Mesenchymal stem cell (in vitro differentiated cells and primary cell): ENCODE measurements at regions not wholly inside any gene's neighbourhood (a gene's known extent, or its start where the extent isn't known, plus 50 kb on each side); places are given as distances from the start of the nearest gene placed in this dataset.

Source experiments
- DNase-seq: peaks from one replicate; pipeline ENCODE4 v3.0.0-alpha.2; 2013
- H2AFZ ChIP-seq: one replicate; pipeline ENCODE4 v1.6.1; 2013; ENCODE audit warnings: low read depth, mild to moderate bottlenecking, control low read depth, inconsistent platforms, low read length, moderate library complexity
- H2AK5ac ChIP-seq: 2 replicates; pipeline ENCODE4 v1.6.1; 2013; ENCODE audit warnings: low read length, moderate library complexity, mild to moderate bottlenecking, inconsistent platforms; ENCODE audit not compliant: severe bottlenecking
- H2BK120ac ChIP-seq: one replicate; pipeline ENCODE4 v1.6.1; 2013; ENCODE audit warnings: low read depth, mild to moderate bottlenecking, inconsistent platforms, low read length, moderate library complexity
- H2BK12ac ChIP-seq, 2 experiments: one replicate each; pipeline ENCODE4 v1.6.1; 2013; ENCODE audit warnings: inconsistent platforms in 2 of 2, low read length in 2 of 2, mild to moderate bottlenecking in 2 of 2, moderate library complexity in 2 of 2, control low read depth in 1 of 2
- H2BK15ac ChIP-seq: one replicate; pipeline ENCODE4 v1.6.1; 2013; ENCODE audit warnings: mild to moderate bottlenecking, low read depth, inconsistent platforms; ENCODE audit not compliant: poor library complexity, severe bottlenecking
- H2BK5ac ChIP-seq: 2 replicates; pipeline ENCODE4 v1.6.1; 2013; ENCODE audit warnings: low read depth, mild to moderate bottlenecking, low read length, control low read depth, inconsistent platforms; ENCODE audit not compliant: poor library complexity, severe bottlenecking
- H3K14ac ChIP-seq, 2 experiments: one replicate each; pipeline ENCODE4 v1.6.1; 2013; ENCODE audit warnings: inconsistent platforms in 2 of 2, low read length in 2 of 2, control low read depth in 1 of 2, mild to moderate bottlenecking in 1 of 2, moderate library complexity in 1 of 2
- H3K18ac ChIP-seq, 2 experiments: one replicate each; pipeline ENCODE4 v1.6.1; 2013; ENCODE audit warnings: inconsistent platforms in 2 of 2, low read length in 2 of 2, control low read depth in 1 of 2, low read depth in 1 of 2, mild to moderate bottlenecking in 1 of 2
- H3K23ac ChIP-seq, 2 experiments: one replicate each; pipeline ENCODE4 v1.6.1; 2013; ENCODE audit warnings: inconsistent platforms in 2 of 2, low read length in 2 of 2, mild to moderate bottlenecking in 2 of 2, moderate library complexity in 2 of 2, control low read depth in 1 of 2
- H3K27ac ChIP-seq: 2 replicates; pipeline ENCODE4 v1.5.1; 2013; ENCODE audit warnings: mild to moderate bottlenecking, moderate library complexity, low read length, control low read depth, inconsistent platforms; ENCODE audit not compliant: poor library complexity, severe bottlenecking
- H3K27me3 ChIP-seq, 2 experiments: 2 replicates each; pipeline versions ENCODE4 v1.6.1 to v1.7.0; 2013; ENCODE audit warnings: low read length in 2 of 2, mild to moderate bottlenecking in 2 of 2, moderate library complexity in 2 of 2, control low read depth in 1 of 2, inconsistent platforms in 1 of 2; ENCODE audit not compliant: control insufficient read depth in 1 of 2, insufficient read depth in 1 of 2
- H3K36me3 ChIP-seq, 2 experiments: 2 replicates each; pipeline versions ENCODE4 v1.6.1 to v1.7.0; 2013; ENCODE audit warnings: low read length in 2 of 2, control low read depth in 1 of 2, inconsistent platforms in 1 of 2, low read depth in 1 of 2, mild to moderate bottlenecking in 1 of 2; ENCODE audit not compliant: insufficient read depth in 2 of 2, control insufficient read depth in 1 of 2
- H3K4ac ChIP-seq, 2 experiments: one replicate each; pipeline ENCODE4 v1.6.1; 2013; ENCODE audit warnings: inconsistent platforms in 2 of 2, low read length in 2 of 2, mild to moderate bottlenecking in 2 of 2, moderate library complexity in 2 of 2, control low read depth in 1 of 2, low read depth in 1 of 2
- H3K4me1 ChIP-seq: 2 replicates; pipeline ENCODE4 v1.6.1; 2013; ENCODE audit warnings: low read depth, low read length, control low read depth; ENCODE audit not compliant: control insufficient read depth, insufficient read depth
- H3K4me2 ChIP-seq: 2 replicates; pipeline ENCODE4 v1.6.1; 2013; ENCODE audit warnings: low read length, mild to moderate bottlenecking, inconsistent platforms; ENCODE audit not compliant: poor library complexity, severe bottlenecking
- H3K4me3 ChIP-seq, 2 experiments: 2 replicates each; pipeline versions ENCODE4 v1.5.1 to v1.7.0; 2013; ENCODE audit warnings: low read length in 2 of 2, mild to moderate bottlenecking in 2 of 2, control low read depth in 1 of 2, low read depth in 1 of 2; ENCODE audit not compliant: insufficient read depth in 1 of 2
- H3K79me1 ChIP-seq: replicated peaks from 2 replicates; pipeline ENCODE4 v1.6.1; 2013; ENCODE audit warnings: mild to moderate bottlenecking, control low read depth, low read length, inconsistent platforms; ENCODE audit not compliant: poor library complexity, severe bottlenecking
- H3K9ac ChIP-seq: 2 replicates; pipeline ENCODE4 v1.7.0; 2013; ENCODE audit warnings: mild to moderate bottlenecking, low read length, moderate library complexity
- H3K9me3 ChIP-seq: 2 replicates; pipeline ENCODE4 v1.7.0; 2013; ENCODE audit warnings: mild to moderate bottlenecking, low read length; ENCODE audit not compliant: control insufficient read depth
- H4K8ac ChIP-seq: one replicate; pipeline ENCODE4 v1.6.1; 2013; ENCODE audit warnings: inconsistent platforms, mild to moderate bottlenecking, low read length, moderate library complexity
- H4K91ac ChIP-seq: one replicate; pipeline ENCODE4 v1.6.1; 2013; ENCODE audit warnings: mild to moderate bottlenecking, low read length, inconsistent platforms
- whole genome bisulfite sequencing: methylation state at CpG from one replicate; pipeline ENCODE4 v1.1.7; 2013; ENCODE audit warnings: mixed read lengths; 5-methylcytosine and 5-hydroxymethylcytosine counted together

DNA sequence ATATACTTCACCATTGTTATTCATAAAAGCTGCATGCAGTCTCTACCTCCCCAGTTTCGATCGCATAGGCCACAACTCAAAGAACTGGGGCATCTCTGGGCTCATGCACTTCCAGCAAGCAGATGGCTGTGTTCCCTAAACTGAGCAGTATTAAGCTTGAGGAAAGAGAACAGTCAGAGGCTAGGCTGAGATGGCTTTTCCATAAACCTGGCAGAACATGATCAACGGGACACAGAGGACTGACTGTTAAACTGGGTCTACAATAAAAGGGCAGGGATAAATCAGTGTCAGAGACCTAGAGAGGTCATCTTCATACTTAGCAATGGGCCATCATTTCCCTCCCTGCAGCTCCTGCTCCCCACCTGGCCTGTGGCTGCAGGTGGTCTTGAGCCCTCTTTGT is 171.0 kb upstream of the NECTIN1 start:
- Histone ChIP-seq H2BK12ac (no peak overlapping the region), H4K91ac (no peak overlapping the region), H3K18ac (no peak overlapping the region), H3K4ac (no peak overlapping the region), H2BK5ac (no peak overlapping the region), H3K27me3 (peaks cover 5 to 64% of the 10 kb centered on the region in 2 experiments), H3K23ac (no peak overlapping the region), H3K27ac (no peak overlapping the region), H3K9me3 (no peaks in the 10 kb centered on the region), H3K36me3 (no peaks in the 10 kb centered on the region), H2AK5ac (no peak overlapping the region), H3K14ac (no peak overlapping the region), H3K79me1 (no peaks in the 10 kb centered on the region), H2BK120ac (no peak overlapping the region), H2BK15ac (no peak overlapping the region), H3K4me3 (no peak overlapping the region), H3K4me2 (no peak overlapping the region), H4K8ac (no peak overlapping the region), H2AFZ (no peak overlapping the region), H3K4me1 (no peaks in the 10 kb centered on the region), H3K9ac (no peak overlapping the region)
- no peak for DNase-seq
- 83% methylated on average over 3 of the region's 3 CpGs for WGBS

DNA sequence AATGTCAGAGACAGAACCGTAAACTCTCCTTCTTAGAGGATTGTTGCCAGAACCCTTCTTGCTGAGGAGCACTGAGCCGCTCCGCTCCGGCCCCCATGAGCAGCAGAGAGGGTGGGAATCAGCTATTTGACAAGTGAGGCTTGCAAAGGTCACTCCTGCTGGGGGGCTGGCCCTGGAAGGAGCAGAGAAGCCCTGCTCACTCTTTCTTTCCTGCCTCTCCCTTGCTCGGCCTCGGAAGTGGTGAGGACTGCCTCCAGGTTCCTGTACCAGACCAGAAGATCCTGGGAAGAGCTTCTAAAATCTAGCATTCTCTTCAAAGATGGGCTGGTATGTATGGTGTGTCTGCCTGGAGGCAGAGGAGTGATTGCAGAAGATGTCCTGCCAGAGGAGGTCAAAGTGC is 168.6 kb upstream of the NECTIN1 start:
- H2BK12ac ChIP-seq: no peak overlapping the region
- DNase-seq: no peak
- H3K14ac ChIP-seq: no peak overlapping the region
- no peak overlapping the region for H3K4ac ChIP-seq
- H4K91ac ChIP-seq: no peak overlapping the region
- H2BK120ac ChIP-seq: no peak overlapping the region
- no peak overlapping the region for H2AK5ac ChIP-seq
- H3K36me3 ChIP-seq: no peaks in the 10 kb centered on the region
- H2BK15ac ChIP-seq: no peak overlapping the region
- H4K8ac ChIP-seq: no peak overlapping the region
- H3K4me1 ChIP-seq: no peaks in the 10 kb centered on the region
- no peak overlapping the region for H2AFZ ChIP-seq
- no peak overlapping the region for H3K18ac ChIP-seq
- peaks cover 15 to 62% of the 10 kb centered on the region in 2 experiments for H3K27me3 ChIP-seq
- 85% methylated on average over 6 of the region's 6 CpGs for WGBS
- H3K4me2 ChIP-seq: no peak overlapping the region
- H3K4me3 ChIP-seq: no peak overlapping the region
- no peaks in the 10 kb centered on the region for H3K9me3 ChIP-seq
- no peaks in the 10 kb centered on the region for H3K79me1 ChIP-seq
- no peak overlapping the region for H3K23ac ChIP-seq
- H3K27ac ChIP-seq: no peak overlapping the region
- no peak overlapping the region for H3K9ac ChIP-seq
- H2BK5ac ChIP-seq: no peak overlapping the region

- Histone ChIP-seq H3K18ac (no peak overlapping the region), H3K9me3 (no peaks in the 10 kb centered on the region), H3K4ac (no peak overlapping the region), H3K4me3 (no peak overlapping the region), H3K27me3 (peaks cover 21 to 67% of the 10 kb centered on the region in 2 experiments), H2AK5ac (no peak overlapping the region), H3K79me1 (no peaks in the 10 kb centered on the region), H2BK15ac (no peak overlapping the region), H3K4me1 (no peaks in the 10 kb centered on the region), H2AFZ (no peak overlapping the region), H3K4me2 (no peak overlapping the region), H3K23ac (no peak overlapping the region), H3K27ac (no peak overlapping the region), H4K8ac (no peak overlapping the region), H3K36me3 (no peaks in the 10 kb centered on the region), H3K9ac (no peak overlapping the region), H4K91ac (no peak overlapping the region), H3K14ac (no peak overlapping the region), H2BK12ac (no peak overlapping the region), H2BK120ac (no peak overlapping the region), H2BK5ac (no peak overlapping the region)
- no peak for DNase-seq
- WGBS: 72% methylated on average over 2 of the region's 2 CpGs
These were observed 168.0 kb upstream of the NECTIN1 start for GRCh38 chr11:119897046-119897440.

DNA sequence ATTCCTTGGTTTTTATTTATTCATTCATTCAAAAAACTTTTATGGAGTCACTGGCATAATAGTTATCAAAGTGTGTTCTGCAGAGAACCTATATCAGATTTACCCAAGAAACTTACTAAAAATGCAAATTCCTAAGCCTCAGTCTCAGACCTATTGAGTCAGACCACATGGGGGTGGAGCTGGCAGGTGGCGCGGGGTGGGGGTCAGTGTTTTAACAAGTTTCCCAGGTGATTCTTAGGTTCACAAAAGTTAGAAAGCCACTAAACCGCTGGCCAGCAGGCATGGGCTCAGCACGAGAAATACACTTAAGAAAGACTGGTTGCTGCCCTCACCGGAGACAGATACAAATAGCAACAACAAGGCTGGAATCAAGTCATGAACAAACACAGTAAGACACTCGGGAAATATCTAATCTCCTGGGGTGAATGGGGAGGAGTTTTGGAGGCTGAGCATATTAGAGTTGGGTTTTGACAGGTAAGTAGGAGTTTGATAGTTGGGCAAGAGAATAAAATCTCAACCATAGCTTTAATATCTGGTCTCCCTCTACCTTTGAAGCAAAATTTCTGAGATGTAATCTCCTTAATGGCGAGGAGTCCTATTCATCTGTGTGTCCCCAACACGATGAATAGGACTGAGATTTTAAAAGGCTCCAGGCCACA is 167.5 kb upstream of the NECTIN1 start:
- Histone ChIP-seq H2AFZ (no peak overlapping the region), H3K36me3 (no peaks in the 10 kb centered on the region), H2BK12ac (no peak overlapping the region), H2BK15ac (no peak overlapping the region), H3K4me2 (no peak overlapping the region), H3K27me3 (peaks cover 25 to 67% of the 10 kb centered on the region in 2 experiments), H2BK5ac (no peak overlapping the region), H3K79me1 (no peaks in the 10 kb centered on the region), H2AK5ac (no peak overlapping the region), H3K23ac (no peak overlapping the region), H3K9me3 (no peaks in the 10 kb centered on the region), H4K91ac (no peak overlapping the region), H3K4me3 (no peak overlapping the region), H3K18ac (no peak overlapping the region), H3K9ac (no peak overlapping the region), H3K14ac (no peak overlapping the region), H4K8ac (no peak overlapping the region), H3K4me1 (no peaks in the 10 kb centered on the region), H2BK120ac (no peak overlapping the region), H3K4ac (no peak overlapping the region), H3K27ac (no peak overlapping the region)
- no peak for DNase-seq
- WGBS: 88% methylated on average over 7 of the region's 8 CpGs
